Epithelial cell of prostate (primary cell): ENCODE measurements at regions not wholly inside any gene's neighbourhood (a gene's known extent, or its start where the extent isn't known, plus 50 kb on each side); places are given as distances from the start of the nearest gene placed in this dataset.
A peak's percentile ranks its signal among the peaks of the same experiment; 100 is the strongest.
"Not testable (repeated sequence)": the region's sequence is repeated elsewhere in the genome, so short reads cannot be mapped to it uniquely, and the experiment has no call there.

ENCODE experiments used
- DNase-seq: peaks from one replicate; pipeline ENCODE4 v3.0.0-alpha.2; 2011; ENCODE audit warnings: low read depth, low spot score
- H3K27ac ChIP-seq: fragments of 450-650 bp; 2 replicates; pipeline ENCODE4 v1.5.1; 2017; ENCODE audit warnings: mild to moderate bottlenecking

DNA sequence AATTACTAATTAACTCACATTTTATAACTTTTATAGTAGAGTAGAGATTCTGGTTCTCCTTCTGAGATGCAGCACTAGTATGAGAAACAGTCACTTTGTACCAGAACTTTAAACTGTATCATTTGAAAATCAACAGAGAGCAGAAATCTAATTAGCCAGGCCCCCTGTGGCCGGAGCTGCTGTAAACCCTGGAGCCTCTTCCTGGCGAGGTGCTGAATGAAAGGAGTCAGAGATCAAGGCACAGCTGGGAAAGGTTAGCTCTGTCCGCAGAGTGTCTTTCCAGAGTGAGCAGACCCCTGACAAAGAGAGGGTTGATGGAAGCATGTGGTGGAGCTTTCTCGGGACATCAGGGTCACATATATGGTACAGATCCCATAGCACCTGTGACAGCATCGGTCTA lies 703.8 kb downstream of the RFPL4B start:
- DNase-seq, result no peak
- H3K27ac ChIP-seq, result no peak overlapping the region

DNA sequence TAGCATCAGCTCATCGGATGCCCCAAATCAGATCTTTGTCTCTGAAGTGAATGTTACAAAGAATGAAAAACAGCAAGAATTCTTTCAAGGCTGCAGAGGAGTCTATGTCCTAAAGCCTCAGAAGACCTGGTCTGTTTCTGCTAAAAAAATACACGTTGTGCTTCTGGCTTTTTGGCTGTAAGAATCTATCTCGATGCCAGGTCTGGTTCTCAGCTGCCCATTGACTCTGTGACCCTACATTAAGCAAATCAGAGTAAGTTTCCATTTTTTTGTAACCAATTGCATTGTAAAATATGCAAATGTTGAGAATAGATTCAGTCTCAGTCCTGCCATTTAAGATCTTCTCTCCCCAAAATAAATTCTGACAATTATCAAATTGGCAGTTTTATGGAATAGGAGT lies 705.4 kb downstream of the RFPL4B start:
- H3K27ac ChIP-seq, result no peak overlapping the region

DNA sequence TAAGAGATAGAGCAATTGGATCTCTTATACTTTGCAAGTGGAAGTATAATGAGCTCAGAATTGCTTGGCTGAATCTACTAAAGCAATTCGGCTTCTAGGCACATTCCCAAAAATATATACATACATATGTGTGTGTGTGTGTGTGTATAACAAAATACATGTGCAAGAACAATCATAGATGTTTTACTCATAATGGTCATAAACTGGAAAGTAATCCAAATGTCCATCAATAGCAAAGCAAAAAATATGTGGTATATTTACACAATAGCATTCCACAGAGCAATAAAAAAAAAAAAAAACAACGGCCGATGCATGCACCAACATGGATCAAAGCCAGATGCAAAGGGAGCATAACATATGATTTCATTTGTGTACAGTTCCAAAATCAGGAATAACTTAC lies 707.9 kb downstream of the RFPL4B start:
- DNase-seq, result no peak
- no peak overlapping the region for H3K27ac ChIP-seq

More for the DNA sequence above, 705.4 kb downstream of the RFPL4B start:
- DNase-seq, result no peak

DNA sequence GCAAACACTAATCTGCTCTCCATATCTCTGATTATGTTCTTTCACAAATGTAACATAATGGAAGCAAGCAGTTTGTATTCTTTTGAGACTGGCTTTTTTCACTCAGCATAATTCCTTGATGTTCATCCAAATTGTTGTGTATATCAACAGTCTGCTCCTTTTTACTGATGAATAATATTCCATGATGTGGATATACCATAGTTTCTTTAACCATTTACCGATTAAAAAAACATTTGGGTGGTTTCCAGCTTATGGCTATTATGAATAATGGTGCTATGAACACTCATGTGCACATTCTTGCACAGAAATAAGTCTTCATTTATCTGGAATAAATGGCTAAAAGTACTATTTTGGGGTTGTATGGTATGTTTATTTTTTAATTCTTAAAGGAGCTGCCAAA lies 708.9 kb downstream of the RFPL4B start:
- no peak for DNase-seq
- H3K27ac ChIP-seq, result no peak overlapping the region

DNA sequence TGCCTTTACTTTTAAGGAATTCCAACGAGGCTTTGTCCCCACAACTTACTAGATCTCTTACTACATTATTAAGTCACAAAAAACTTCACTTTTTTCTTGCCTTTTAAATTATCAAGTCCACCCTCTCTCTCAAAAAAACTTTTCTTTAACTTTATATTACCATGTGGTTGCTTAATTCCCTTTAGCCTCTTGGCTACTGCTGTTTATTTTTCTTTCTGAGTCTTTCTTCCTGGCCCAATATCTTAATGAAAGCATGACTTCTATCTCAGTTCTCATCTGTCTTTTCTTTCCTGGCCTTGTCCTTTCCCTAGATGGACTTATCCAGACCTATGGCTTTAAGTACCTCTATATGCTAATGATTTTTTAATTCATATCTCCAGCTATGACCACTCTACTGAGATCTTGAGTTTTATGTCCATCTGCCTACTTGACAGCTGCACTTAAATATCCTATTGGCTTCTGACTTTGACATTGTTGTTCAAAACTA lies 710.5 kb downstream of the RFPL4B start:
- DNase-seq, result no peak
- no peak overlapping the region for H3K27ac ChIP-seq

GRCh38 chr6:113060664-113061063 lies 713.5 kb downstream of the RFPL4B start:
- no peak for DNase-seq

GRCh38 chr6:113065611-113066010 lies 718.5 kb downstream of the RFPL4B start:
- no peak for DNase-seq
- no peak overlapping the region for H3K27ac ChIP-seq

More at GRCh38 chr6:113060664-113061063, 713.5 kb downstream of the RFPL4B start:
- H3K27ac ChIP-seq, result no peak overlapping the region

DNA sequence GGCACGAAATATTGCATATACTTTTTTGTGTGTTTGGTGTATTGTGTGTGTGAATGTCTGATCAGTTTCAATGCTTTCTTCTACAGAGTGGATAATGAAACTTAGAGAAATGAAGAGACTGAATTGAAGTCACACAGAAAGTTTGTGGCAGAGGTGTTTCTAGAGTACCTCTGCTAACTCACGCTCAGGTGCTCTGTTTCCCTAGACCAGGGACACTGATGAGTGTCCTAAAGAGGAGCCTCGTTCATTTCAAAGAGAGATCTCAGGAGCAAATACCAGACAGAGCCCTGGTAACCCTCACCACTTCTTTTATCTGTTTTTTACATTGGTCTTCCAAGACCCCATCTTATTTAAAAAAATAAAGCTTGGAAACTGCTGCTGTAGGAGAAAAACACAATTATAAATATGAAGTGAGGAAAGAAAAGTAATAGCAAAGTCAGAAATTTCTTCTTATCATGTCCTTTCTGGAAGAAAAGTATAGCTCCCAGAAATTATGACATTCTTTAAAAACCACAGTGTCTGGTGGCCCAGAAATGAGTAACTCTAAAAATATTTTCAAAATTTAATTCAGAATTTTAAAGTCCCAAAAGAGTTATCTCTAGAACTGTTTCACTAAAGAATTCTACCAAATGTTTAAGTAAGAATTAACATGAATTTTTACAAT lies 720.6 kb downstream of the RFPL4B start:
- H3K27ac ChIP-seq, result no peak overlapping the region
- DNase-seq, result no peak

DNA sequence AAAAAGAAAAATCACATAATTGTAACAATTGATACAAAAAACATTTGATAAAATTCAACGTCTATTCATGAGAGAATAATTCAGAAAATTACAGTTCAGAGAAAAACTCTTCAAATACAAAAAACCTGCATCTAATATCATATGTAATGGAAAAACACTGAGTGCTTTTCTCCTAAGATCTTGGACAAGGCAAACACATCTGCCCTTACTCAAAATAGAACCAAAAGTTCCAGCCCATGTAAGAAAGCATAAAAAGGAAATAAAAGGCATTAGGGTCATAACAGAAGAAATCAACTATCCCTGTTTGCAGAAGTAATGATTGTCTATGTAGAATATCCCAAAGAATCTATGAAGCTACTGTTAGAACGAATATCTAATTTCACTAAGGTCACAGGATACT lies 721.4 kb downstream of the RFPL4B start:
- H3K27ac ChIP-seq, result no peak overlapping the region
- DNase-seq, result no peak

- DNase-seq, H3K27ac ChIP-seq: not testable (repeated sequence)
These were observed 723.6 kb downstream of the RFPL4B start for GRCh38 chr6:113070681-113071080.

DNA sequence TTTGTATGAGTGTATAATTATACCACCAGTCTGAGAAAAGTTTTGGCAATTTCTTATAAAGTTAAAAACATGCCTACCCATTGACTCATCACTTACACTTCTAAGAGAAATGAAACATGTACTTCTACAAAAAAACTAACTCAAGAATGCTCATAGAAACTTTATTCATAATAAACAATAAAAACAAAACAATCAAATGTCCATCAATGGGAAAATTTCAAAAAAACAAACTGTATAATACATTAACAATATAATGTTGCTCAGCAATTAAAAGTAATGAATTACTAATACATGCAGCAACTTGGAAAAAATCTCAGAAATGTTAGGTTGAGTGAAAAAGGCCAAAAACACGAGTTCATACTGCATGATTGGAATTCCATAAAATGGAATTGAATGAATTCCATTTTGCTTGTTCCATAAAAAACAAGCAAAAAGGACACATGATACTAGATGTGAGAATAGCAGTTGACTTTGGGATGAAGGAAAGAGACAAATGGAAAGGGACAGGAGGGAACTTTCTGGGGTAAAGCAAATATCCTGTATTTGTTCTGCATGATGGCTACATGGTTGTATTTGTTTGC lies 726.6 kb downstream of the RFPL4B start:
- no peak overlapping the region for H3K27ac ChIP-seq
- no peak for DNase-seq

DNA sequence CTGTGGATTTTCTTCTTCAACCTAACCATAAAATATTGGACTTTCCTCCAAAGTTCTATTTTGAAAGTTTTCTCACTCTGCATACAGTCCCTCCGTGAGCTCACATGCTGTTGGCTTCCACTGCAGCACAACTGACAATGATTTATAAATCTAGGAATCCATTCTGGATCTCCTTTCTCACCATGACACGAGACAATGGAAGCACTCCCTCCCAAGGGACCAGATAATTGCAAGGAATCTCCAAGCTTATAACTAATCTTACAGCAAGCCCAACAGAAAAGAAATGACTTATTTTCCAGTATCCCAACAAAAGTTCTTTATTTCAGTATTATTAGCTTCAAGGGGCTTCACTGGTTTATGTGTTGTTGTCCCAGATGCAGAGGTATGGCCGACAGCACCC lies 729.0 kb downstream of the RFPL4B start:
- DNase-seq, result no peak
- H3K27ac ChIP-seq, result no peak overlapping the region

DNA sequence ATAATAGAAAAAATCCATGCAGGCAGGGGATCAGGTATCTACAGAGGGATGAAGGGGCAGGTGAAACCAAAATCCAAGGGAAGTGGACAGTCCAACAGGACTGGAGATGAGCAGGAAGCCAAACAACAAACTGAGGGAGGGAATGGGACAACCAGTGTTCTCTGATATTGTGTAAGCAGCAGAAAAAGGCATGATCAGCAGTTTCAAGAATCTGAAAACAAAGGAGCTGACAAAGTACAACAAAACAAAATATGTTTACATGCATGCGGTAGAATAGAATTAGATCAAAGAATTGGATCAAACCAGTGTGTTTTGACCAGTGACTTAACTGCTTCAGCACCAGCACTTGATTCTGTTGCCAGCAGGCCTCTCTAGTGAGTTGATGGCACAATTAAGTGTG lies 729.7 kb downstream of the RFPL4B start:
- DNase-seq, result no peak
- no peak overlapping the region for H3K27ac ChIP-seq

DNA sequence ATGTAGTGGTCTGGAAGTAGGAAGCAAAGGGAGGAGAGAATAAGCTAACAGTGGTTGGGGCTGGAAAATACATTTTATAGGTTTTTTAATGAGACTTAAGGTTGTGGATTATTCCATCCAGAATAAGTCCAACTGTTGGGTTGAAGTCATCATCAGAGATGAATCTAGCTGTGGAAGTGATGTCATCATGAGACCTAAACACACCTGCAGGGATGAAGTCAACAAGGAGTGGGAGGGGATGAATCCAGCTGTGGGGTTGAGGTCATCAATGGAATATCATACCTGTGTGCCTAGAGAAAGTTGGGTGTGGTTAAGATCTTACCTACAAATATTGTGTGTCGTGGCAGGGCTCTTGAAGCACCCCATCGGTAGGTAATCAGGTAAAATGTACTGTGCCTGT lies 730.7 kb downstream of the RFPL4B start:
- no peak overlapping the region for H3K27ac ChIP-seq
- DNase-seq, result no peak

- DNase-seq, result no peak
- no peak overlapping the region for H3K27ac ChIP-seq
These were observed 731.7 kb downstream of the RFPL4B start for GRCh38 chr6:113078791-113079190.

DNA sequence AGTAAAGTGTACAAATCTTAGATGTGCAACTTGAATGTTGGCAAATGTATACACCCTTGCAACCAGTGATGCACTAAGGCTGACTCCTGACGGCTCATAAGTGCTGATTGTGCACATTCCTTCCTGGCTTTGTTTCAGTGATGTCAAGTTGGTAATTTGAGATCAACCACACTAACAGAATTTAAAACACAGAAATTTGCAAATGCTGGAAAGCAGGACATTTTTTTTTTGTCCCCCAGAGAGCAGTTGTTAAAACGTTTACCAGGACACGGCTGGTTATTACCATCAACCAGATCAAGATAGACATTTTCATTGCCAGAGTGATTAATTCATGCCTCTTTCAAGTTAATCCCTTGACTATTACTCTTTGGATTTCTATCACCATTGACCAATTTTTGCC lies 735.6 kb downstream of the RFPL4B start:
- no peak for DNase-seq
- H3K27ac ChIP-seq, result no peak overlapping the region

GRCh38 chr6:113083947-113084346 lies 736.8 kb downstream of the RFPL4B start:
- DNase-seq, result no peak
- no peak overlapping the region for H3K27ac ChIP-seq

DNA sequence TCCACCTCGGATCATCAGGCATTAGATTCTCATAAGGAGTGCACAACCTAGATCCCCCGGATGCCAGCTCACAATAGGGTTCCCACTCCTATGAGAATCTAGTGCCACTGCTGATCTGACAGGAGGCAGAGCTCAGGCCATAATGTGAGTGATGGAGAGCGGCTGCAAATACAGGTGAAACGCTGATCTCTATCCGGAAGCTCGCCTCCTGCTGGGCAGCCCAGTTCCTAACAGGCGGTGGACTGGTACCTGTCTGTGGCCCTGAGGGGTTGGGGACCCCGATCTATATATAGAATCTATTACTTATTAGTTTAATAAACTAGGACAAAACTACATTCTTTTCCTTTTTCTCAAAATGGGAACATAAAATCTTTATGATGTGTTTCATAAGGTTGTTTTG lies 741.9 kb downstream of the RFPL4B start:
- no peak overlapping the region for H3K27ac ChIP-seq
- DNase-seq, result no peak

DNA sequence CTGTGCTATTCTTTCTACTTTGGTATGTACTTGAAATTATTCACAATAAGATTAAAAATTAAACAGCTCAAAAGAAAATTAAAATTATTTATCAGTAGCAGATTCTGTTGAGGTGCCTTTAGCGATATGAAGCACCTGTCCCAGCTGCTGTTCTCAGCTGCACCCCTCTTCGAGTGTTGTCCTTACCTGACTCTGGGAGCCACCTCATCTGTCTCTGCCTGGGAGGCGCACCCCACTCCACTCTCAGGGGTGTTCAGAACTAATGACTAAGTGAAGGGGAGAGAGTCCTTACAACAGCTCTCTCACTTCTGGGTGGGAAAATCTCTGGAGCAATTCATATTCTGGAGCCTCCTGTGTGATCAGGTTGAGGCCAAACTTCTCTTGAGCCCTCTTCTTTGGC lies 745.7 kb downstream of the RFPL4B start:
- no peak for DNase-seq
- H3K27ac ChIP-seq, result no peak overlapping the region

DNA sequence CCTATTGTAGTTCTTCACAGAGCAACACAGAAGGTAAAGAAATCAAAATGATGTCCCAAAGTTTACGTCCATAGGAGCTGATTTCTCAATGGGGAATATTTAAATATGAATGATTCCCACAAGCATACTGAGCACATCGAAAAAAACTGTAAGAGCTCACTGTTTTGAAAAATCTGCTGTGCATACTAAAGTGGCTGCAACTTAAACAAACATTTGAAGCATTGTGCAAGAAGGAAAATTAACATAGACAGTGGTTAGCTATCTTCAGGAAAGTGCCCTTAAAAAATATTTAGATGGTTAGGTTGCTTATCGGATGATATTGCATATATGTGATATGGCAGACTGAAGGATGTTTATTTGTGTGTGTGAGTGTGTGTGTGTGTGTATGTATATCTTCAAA lies 747.6 kb downstream of the RFPL4B start:
- no peak overlapping the region for H3K27ac ChIP-seq
- DNase-seq, result no peak

DNA sequence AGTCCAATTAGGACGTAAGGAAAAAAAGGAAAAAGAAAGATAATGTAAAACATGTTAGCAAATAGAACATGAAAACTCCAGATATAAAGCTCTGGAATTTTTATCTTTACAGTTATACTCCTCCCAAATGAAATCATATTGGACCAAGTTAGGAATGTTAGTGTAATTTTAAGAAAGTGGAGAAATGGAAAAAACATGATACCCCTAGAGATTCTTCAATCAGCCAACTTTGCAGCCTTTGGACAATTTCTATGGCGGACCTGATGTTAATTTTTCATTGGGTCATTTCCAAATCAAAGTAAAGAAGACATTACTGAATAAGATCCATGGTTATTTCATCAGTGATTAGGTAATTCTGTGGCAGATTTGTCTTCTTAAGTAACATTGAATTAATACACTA lies 748.7 kb downstream of the RFPL4B start:
- no peak for DNase-seq
- H3K27ac ChIP-seq, result no peak overlapping the region

DNA sequence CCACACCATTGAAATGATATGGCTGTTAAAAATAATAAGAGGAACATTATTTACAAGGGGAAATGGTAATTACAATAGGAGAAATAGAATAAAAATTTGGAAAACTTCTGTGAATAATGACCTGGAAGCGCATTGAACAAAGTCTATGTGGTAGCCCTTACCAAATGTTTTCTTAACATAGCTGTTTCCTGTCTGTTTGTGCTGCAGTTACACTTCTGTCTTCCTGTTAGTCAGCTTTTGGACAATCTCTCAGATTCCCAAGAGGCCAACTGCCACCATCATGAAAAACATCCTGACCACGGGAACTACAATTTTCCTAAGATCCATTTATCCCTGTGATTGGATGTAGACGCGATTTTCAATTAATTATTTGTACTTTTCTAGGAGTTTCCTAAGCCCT lies 754.4 kb upstream of the MARCKS start:
- peak overlapping the region; percentile 29 for H3K27ac ChIP-seq
- DNase-seq, result no peak
